Activated CD4-positive, alpha-beta T cell treated with anti-CD3 and anti-CD28 coated beads for 24 hours (primary cell): ENCODE measurements at regions not wholly inside any gene's neighbourhood (a gene's known extent, or its start where the extent isn't known, plus 50 kb on each side); places are given as distances from the start of the nearest gene placed in this dataset.
"Not testable (repeated sequence)": the region's sequence is repeated elsewhere in the genome, so short reads cannot be mapped to it uniquely, and the experiment has no call there.

Experiments
- DNase-seq, 2 donors: peaks; one replicate each; pipeline ENCODE4 v3.0.0-alpha.2; 2020; ENCODE audit warnings: low read depth in 2 of 2

GRCh38 chr5:142405814-142406395 is 81.1 kb upstream of the SPRY4 start:
- no peak for DNase-seq

GRCh38 chr5:142405023-142405422 is 80.2 kb upstream of the SPRY4 start:
- no peak for DNase-seq

GRCh38 chr5:142404046-142404477 is 79.2 kb upstream of the SPRY4 start:
- DNase-seq: no peak

- no peak for DNase-seq
These were observed 78.8 kb upstream of the SPRY4 start for GRCh38 chr5:142403583-142403982.

GRCh38 chr5:142402752-142403318 is 78.0 kb upstream of the SPRY4 start:
- no peak for DNase-seq

GRCh38 chr5:142400415-142400814 is 75.6 kb upstream of the SPRY4 start:
- no peak for DNase-seq

GRCh38 chr5:142399891-142400290 is 75.1 kb upstream of the SPRY4 start:
- DNase-seq: no peak

GRCh38 chr5:142398730-142399055 is 73.9 kb upstream of the SPRY4 start:
- no peak for DNase-seq

GRCh38 chr5:142398011-142398729 is 73.3 kb upstream of the SPRY4 start:
- not testable (repeated sequence) for DNase-seq

- no peak for DNase-seq
These were observed 72.4 kb upstream of the SPRY4 start for GRCh38 chr5:142397178-142397577.

- DNase-seq: no peak
These were observed 71.7 kb upstream of the SPRY4 start for GRCh38 chr5:142396436-142397038.

- no peak for DNase-seq
These were observed 70.5 kb upstream of the SPRY4 start for GRCh38 chr5:142395334-142395733.

GRCh38 chr5:142391058-142391845 is 66.4 kb upstream of the SPRY4 start:
- DNase-seq: no peak

GRCh38 chr5:142390334-142390733 is 65.5 kb upstream of the SPRY4 start:
- DNase-seq: no peak

GRCh38 chr5:142388696-142389095 is 63.9 kb upstream of the SPRY4 start:
- no peak for DNase-seq

GRCh38 chr5:142387024-142387682 is 62.3 kb upstream of the SPRY4 start:
- DNase-seq: no peak

GRCh38 chr5:142386137-142387023 is 61.6 kb upstream of the SPRY4 start:
- DNase-seq: no peak

- no peak for DNase-seq
These were observed 60.4 kb upstream of the SPRY4 start for GRCh38 chr5:142385194-142385593.

- no peak for DNase-seq
These were observed 59.2 kb upstream of the SPRY4 start for GRCh38 chr5:142384014-142384413.

- no peak for DNase-seq
These were observed 57.4 kb upstream of the SPRY4 start for GRCh38 chr5:142382186-142382585.
